SK-N-SH treated with all-trans-retinoic acid at 6 μM for 48 hours (cell line): ENCODE measurements at regions not wholly inside any gene's neighbourhood (a gene's known extent, or its start where the extent isn't known, plus 50 kb on each side); places are given as distances from the start of the nearest gene placed in this dataset.
"Not testable (repeated sequence)": the region's sequence is repeated elsewhere in the genome, so short reads cannot be mapped to it uniquely, and the experiment has no call there.

Source experiments
- ATAC-seq: fragments of 200-7000 bp; cut with Tn5 transposase; 3 replicates; pipeline ENCODE4 v1.9.1; 2020; ENCODE audit warnings: mild to moderate bottlenecking, moderate library complexity
- ARNTL ChIP-seq: fragments of 450-650 bp; formaldehyde crosslinking; IDR thresholded peaks from 2 replicates; pipeline ENCODE4 v1.5.0; 2020; ENCODE audit warnings: low read depth, mild to moderate bottlenecking, moderate library complexity, borderline replicate concordance
- CSDC2 ChIP-seq: fragments of 250-450 bp; sonication (Bioruptor Pico); IDR thresholded peaks from 2 replicates; pipeline ENCODE4 v1.5.0; 2020; ENCODE audit warnings: mild to moderate bottlenecking, moderate library complexity
- ESRRG ChIP-seq: fragments of 250-450 bp; sonication (Bioruptor Pico); IDR thresholded peaks from 2 replicates; pipeline ENCODE4 v1.6.1; 2021; ENCODE audit warnings: mild to moderate bottlenecking
- GLIS3 ChIP-seq: fragments of 250-450 bp; sonication (Bioruptor Pico); IDR thresholded peaks from 2 replicates; pipeline ENCODE4 v1.5.0; 2020; ENCODE audit warnings: mild to moderate bottlenecking, moderate library complexity
- ISL1 ChIP-seq: fragments of 250-450 bp; sonication (Bioruptor Pico); IDR thresholded peaks from 2 replicates; pipeline ENCODE4 v2.1.2; 2022; ENCODE audit warnings: mild to moderate bottlenecking, moderate library complexity
- OSR1 ChIP-seq: fragments of 250-450 bp; sonication (Bioruptor Pico); IDR thresholded peaks from 2 replicates; pipeline ENCODE4 v1.8.0; 2022; ENCODE audit warnings: moderate library complexity, mild to moderate bottlenecking, inconsistent platforms
- PPARA ChIP-seq: fragments of 250-450 bp; sonication (Bioruptor Pico); IDR thresholded peaks from 2 replicates; pipeline ENCODE4 v1.5.0; 2020; ENCODE audit warnings: mild to moderate bottlenecking, borderline replicate concordance
- RARB ChIP-seq: fragments of 250-450 bp; sonication (Bioruptor Pico); IDR thresholded peaks from 2 replicates; pipeline ENCODE4 v1.8.0; 2021; ENCODE audit warnings: mild to moderate bottlenecking, moderate library complexity
- SNAI2 ChIP-seq: fragments of 250-450 bp; sonication (Bioruptor Pico); IDR thresholded peaks from 2 replicates; pipeline ENCODE4 v1.5.0; 2020; ENCODE audit warnings: mild to moderate bottlenecking, moderate library complexity
- TCF4 ChIP-seq: fragments of 250-450 bp; sonication (Bioruptor Pico); IDR thresholded peaks from 2 replicates; pipeline ENCODE4 v1.8.0; 2021; ENCODE audit warnings: mild to moderate bottlenecking, moderate library complexity, borderline replicate concordance
- TOX ChIP-seq: fragments of 250-450 bp; sonication (Bioruptor Pico); IDR thresholded peaks from 2 replicates; pipeline ENCODE4 v1.8.0; 2021; ENCODE audit warnings: mild to moderate bottlenecking, moderate library complexity, borderline replicate concordance
- ZC3H10 ChIP-seq: fragments of 250-450 bp; sonication (Bioruptor Pico); IDR thresholded peaks from 2 replicates; pipeline ENCODE4 v1.5.1; 2021; ENCODE audit warnings: mild to moderate bottlenecking, moderate library complexity
- ZFP3 ChIP-seq: fragments of 250-450 bp; sonication (Bioruptor Pico); IDR thresholded peaks from 2 replicates; pipeline ENCODE4 v1.5.0; 2020; ENCODE audit warnings: mild to moderate bottlenecking, moderate library complexity
- ZFP30 ChIP-seq: fragments of 450-650 bp; formaldehyde crosslinking; IDR thresholded peaks from 2 replicates; pipeline ENCODE4 v1.5.0; 2022; ENCODE audit warnings: mild to moderate bottlenecking, moderate library complexity
- ZNF565 ChIP-seq: fragments of 450-650 bp; formaldehyde crosslinking; conservative IDR thresholded peaks from 2 replicates; pipeline ENCODE4 v1.5.0; 2020; ENCODE audit warnings: low read depth, mild to moderate bottlenecking, moderate library complexity
- ZNF70 ChIP-seq: fragments of 450-650 bp; formaldehyde crosslinking; IDR thresholded peaks from 2 replicates; pipeline ENCODE4 v1.5.0; 2020; ENCODE audit warnings: mild to moderate bottlenecking, moderate library complexity
- ZNF8 ChIP-seq: fragments of 450-650 bp; formaldehyde crosslinking; IDR thresholded peaks from 2 replicates; pipeline ENCODE4 v1.5.0; 2020; ENCODE audit warnings: mild to moderate bottlenecking, moderate library complexity
- TF ChIP-seq, protein P1 (sequence below): fragments of 250-450 bp; sonication (Bioruptor Pico); IDR thresholded peaks from 2 replicates; pipeline ENCODE4 v1.5.0; 2020; ENCODE audit warnings: mild to moderate bottlenecking, moderate library complexity
- TF ChIP-seq, protein P2 (sequence below): fragments of 250-450 bp; sonication (Bioruptor Pico); IDR thresholded peaks from 2 replicates; pipeline ENCODE4 v1.5.1; 2021; ENCODE audit warnings: mild to moderate bottlenecking, moderate library complexity
- TF ChIP-seq, protein P3 (sequence below): fragments of 250-450 bp; sonication (Bioruptor Pico); IDR thresholded peaks from 2 replicates; pipeline ENCODE4 v1.8.0; 2020; ENCODE audit warnings: mild to moderate bottlenecking, moderate library complexity, borderline replicate concordance

- TF ChIP-seq, protein P1, sequence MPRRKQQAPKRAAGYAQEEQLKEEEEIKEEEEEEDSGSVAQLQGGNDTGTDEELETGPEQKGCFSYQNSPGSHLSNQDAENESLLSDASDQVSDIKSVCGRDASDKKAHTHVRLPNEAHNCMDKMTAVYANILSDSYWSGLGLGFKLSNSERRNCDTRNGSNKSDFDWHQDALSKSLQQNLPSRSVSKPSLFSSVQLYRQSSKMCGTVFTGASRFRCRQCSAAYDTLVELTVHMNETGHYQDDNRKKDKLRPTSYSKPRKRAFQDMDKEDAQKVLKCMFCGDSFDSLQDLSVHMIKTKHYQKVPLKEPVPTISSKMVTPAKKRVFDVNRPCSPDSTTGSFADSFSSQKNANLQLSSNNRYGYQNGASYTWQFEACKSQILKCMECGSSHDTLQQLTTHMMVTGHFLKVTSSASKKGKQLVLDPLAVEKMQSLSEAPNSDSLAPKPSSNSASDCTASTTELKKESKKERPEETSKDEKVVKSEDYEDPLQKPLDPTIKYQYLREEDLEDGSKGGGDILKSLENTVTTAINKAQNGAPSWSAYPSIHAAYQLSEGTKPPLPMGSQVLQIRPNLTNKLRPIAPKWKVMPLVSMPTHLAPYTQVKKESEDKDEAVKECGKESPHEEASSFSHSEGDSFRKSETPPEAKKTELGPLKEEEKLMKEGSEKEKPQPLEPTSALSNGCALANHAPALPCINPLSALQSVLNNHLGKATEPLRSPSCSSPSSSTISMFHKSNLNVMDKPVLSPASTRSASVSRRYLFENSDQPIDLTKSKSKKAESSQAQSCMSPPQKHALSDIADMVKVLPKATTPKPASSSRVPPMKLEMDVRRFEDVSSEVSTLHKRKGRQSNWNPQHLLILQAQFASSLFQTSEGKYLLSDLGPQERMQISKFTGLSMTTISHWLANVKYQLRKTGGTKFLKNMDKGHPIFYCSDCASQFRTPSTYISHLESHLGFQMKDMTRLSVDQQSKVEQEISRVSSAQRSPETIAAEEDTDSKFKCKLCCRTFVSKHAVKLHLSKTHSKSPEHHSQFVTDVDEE: no peak
- no peak for TF ChIP-seq ESRRG (CRISPR knock-in tag)
- TF ChIP-seq, protein P2, sequence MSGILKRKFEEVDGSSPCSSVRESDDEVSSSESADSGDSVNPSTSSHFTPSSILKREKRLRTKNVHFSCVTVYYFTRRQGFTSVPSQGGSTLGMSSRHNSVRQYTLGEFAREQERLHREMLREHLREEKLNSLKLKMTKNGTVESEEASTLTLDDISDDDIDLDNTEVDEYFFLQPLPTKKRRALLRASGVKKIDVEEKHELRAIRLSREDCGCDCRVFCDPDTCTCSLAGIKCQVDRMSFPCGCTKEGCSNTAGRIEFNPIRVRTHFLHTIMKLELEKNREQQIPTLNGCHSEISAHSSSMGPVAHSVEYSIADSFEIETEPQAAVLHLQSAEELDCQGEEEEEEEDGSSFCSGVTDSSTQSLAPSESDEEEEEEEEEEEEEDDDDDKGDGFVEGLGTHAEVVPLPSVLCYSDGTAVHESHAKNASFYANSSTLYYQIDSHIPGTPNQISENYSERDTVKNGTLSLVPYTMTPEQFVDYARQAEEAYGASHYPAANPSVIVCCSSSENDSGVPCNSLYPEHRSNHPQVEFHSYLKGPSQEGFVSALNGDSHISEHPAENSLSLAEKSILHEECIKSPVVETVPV: no peak
- no peak for TF ChIP-seq OSR1
- no peak for TF ChIP-seq CSDC2
- no peak for TF ChIP-seq SNAI2
- no peak for TF ChIP-seq ARNTL (CRISPR knock-in tag)
- TF ChIP-seq ISL1 (CRISPR knock-in tag): no peak
Measured at GRCh38 chrX:94850811-94851210, 1176.8 kb downstream of the FAM133A start (continued).

GRCh38 chrX:94854251-94854650 lies 1180.2 kb downstream of the FAM133A start:
- TF ChIP-seq TCF4 (no peak), ZNF8 (no peak), RARB (CRISPR knock-in tag) (no peak), TOX (no peak), CSDC2 (no peak), ZC3H10 (CRISPR knock-in tag) (no peak), ARNTL (CRISPR knock-in tag) (no peak), ZFP30 (CRISPR knock-in tag) (no peak), PPARA (CRISPR knock-in tag) (no peak), ESRRG (CRISPR knock-in tag) (no peak)
- TF ChIP-seq, protein P2: no peak
- ATAC-seq: no peak

- not testable (repeated sequence) for ATAC-seq
Measured at GRCh38 chrX:94862470-94862869, 1188.5 kb downstream of the FAM133A start.

DNA sequence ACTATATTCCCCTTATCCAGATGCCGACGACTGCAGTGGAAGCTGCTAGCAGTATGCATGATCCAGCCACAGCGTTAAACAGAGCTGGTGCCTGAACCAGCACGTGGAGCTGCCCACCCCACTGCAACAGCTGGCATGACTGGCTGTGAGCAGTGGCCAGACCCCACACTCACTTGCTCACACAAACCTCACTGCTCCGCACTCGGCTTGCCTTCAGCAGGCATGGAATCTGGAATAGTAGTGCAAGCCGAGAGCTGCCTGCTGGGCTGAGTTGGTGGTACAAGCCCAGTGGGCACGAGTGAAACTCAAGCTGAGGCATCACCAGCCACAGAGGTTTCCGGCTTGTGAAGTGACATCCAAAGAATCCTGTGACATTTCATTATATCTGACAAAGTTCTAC lies 1197.6 kb downstream of the FAM133A start:
- no peak for ATAC-seq
- TF ChIP-seq PPARA (CRISPR knock-in tag): no peak
- no peak for TF ChIP-seq ARNTL (CRISPR knock-in tag)
- TF ChIP-seq ZNF8: no peak
- no peak for TF ChIP-seq CSDC2
- no peak for TF ChIP-seq ESRRG (CRISPR knock-in tag)
- no peak for TF ChIP-seq ZNF70 (CRISPR knock-in tag)
- TF ChIP-seq ZFP3 (CRISPR knock-in tag): no peak
- no peak for TF ChIP-seq SNAI2
- TF ChIP-seq, protein P1: no peak
- no peak for TF ChIP-seq ZNF565 (CRISPR knock-in tag)
- TF ChIP-seq TOX: no peak
- no peak for TF ChIP-seq ZC3H10 (CRISPR knock-in tag)
- TF ChIP-seq GLIS3 (CRISPR knock-in tag): no peak
- TF ChIP-seq ZFP30 (CRISPR knock-in tag): no peak
- no peak for TF ChIP-seq ISL1 (CRISPR knock-in tag)
- TF ChIP-seq, protein P3, sequence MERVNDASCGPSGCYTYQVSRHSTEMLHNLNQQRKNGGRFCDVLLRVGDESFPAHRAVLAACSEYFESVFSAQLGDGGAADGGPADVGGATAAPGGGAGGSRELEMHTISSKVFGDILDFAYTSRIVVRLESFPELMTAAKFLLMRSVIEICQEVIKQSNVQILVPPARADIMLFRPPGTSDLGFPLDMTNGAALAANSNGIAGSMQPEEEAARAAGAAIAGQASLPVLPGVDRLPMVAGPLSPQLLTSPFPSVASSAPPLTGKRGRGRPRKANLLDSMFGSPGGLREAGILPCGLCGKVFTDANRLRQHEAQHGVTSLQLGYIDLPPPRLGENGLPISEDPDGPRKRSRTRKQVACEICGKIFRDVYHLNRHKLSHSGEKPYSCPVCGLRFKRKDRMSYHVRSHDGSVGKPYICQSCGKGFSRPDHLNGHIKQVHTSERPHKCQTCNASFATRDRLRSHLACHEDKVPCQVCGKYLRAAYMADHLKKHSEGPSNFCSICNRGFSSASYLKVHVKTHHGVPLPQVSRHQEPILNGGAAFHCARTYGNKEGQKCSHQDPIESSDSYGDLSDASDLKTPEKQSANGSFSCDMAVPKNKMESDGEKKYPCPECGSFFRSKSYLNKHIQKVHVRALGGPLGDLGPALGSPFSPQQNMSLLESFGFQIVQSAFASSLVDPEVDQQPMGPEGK: no peak
- TF ChIP-seq OSR1: no peak
